H1 (cell line): ENCODE measurements at regions not wholly inside any gene's neighbourhood (a gene's known extent, or its start where the extent isn't known, plus 50 kb on each side); places are given as distances from the start of the nearest gene placed in this dataset.
A peak's percentile ranks its signal among the peaks of the same experiment; 100 is the strongest.

Experiments used
- CTCF ChIA-PET: fragments of 300-600 bp; sonication (Branson Sonifier 250); formaldehyde crosslinking; loops from one replicate; lab custom pipeline; 2021; ENCODE audit not compliant: partially characterized antibody; lab: Charles Lee
- POLR2A ChIA-PET: fragments of 300-600 bp; sonication (Branson Sonifier 250); formaldehyde crosslinking; loops from one replicate; lab custom pipeline; 2021; ENCODE audit warnings: inconsistent platforms; ENCODE audit not compliant: partially characterized antibody; lab: Charles Lee
- DNase-seq, 2 experiments: peaks; one replicate each; pipeline versions ENCODE4 v3.0.0 to v3.0.0-alpha.2; 2010 to 2022; ENCODE audit warnings: low spot score in 2 of 2, low read depth in 1 of 2, mixed read lengths in 1 of 2
- FAIRE-seq: peaks from 2 replicates; lab custom pipeline; 2011; peaks lifted over from hg19 to GRCh38; lab: Jason Lieb, UNC
- H2AFZ ChIP-seq: 2 replicates; pipeline ENCODE4 v1.8.1; 2012; ENCODE audit warnings: low read length, inconsistent platforms
- H2AK5ac ChIP-seq: 2 replicates; pipeline ENCODE4 v1.6.1; 2013; ENCODE audit warnings: low read depth, low read length
- H2BK120ac ChIP-seq: replicated peaks from 2 replicates; pipeline ENCODE3; 2013; ENCODE audit warnings: low read depth, low read length, inconsistent platforms
- H2BK12ac ChIP-seq: 2 replicates; pipeline ENCODE4 v1.6.1; 2013; ENCODE audit warnings: low read depth, low read length
- H2BK15ac ChIP-seq: 2 replicates; pipeline ENCODE4 v1.6.1; 2013; ENCODE audit warnings: low read length
- H2BK20ac ChIP-seq: 2 replicates; pipeline ENCODE4 v1.6.1; 2013; ENCODE audit warnings: low read length
- H2BK5ac ChIP-seq: 2 replicates; pipeline ENCODE4 v1.6.1; 2013; ENCODE audit warnings: low read depth, low read length
- H3K14ac ChIP-seq: 2 replicates; pipeline ENCODE4 v1.6.1; 2013; ENCODE audit warnings: inconsistent platforms; ENCODE audit not compliant: insufficient read length
- H3K18ac ChIP-seq: 2 replicates; pipeline ENCODE4 v1.6.1; 2013; ENCODE audit warnings: low read length; ENCODE audit errors: extremely low read depth
- H3K23ac ChIP-seq: 2 replicates; pipeline ENCODE4 v1.6.1; 2013; ENCODE audit warnings: inconsistent platforms; ENCODE audit not compliant: insufficient read length
- H3K23me2 ChIP-seq: 2 replicates; pipeline ENCODE4 v1.6.1; 2013; ENCODE audit warnings: low read depth, low read length
- H3K27ac ChIP-seq: 2 replicates; pipeline ENCODE4 v1.6.1; 2011; ENCODE audit warnings: low read depth, low read length, inconsistent platforms
- H3K27me3 ChIP-seq, 4 experiments: replicated peaks in 1 of 4; 1 replicate in 1 of 4; 2 replicates in 3 of 4; pipeline versions ENCODE4 v1.6.1 to v1.8.1; 2011 to 2013; ENCODE audit warnings: low read length in 3 of 4, mild to moderate bottlenecking in 3 of 4, inconsistent platforms in 2 of 4, mixed read lengths in 2 of 4, moderate library complexity in 1 of 4; ENCODE audit not compliant: control insufficient read depth in 3 of 4, insufficient read depth in 3 of 4; ENCODE audit errors: extremely low read depth in 1 of 4
- H3K36me3 ChIP-seq, 4 experiments: 2 replicates each; pipeline versions ENCODE4 v1.6.1 to v1.8.1; 2011 to 2013; ENCODE audit warnings: mild to moderate bottlenecking in 4 of 4, low read length in 3 of 4, moderate library complexity in 2 of 4, control low read depth in 1 of 4, inconsistent platforms in 1 of 4; ENCODE audit not compliant: insufficient read depth in 4 of 4, control insufficient read depth in 2 of 4
- H3K4ac ChIP-seq: replicated peaks from 2 replicates; pipeline ENCODE3; 2013; ENCODE audit warnings: low read length, low read depth, mixed read lengths, inconsistent platforms; ENCODE audit not compliant: insufficient read length
- H3K4me1 ChIP-seq, 4 experiments: replicated peaks in 1 of 4; 1 replicate in 1 of 4; 2 replicates in 3 of 4; pipeline versions ENCODE4 v1.6.1 to v1.8.1; 2011 to 2013; ENCODE audit warnings: low read length in 3 of 4, inconsistent platforms in 2 of 4, mixed read lengths in 1 of 4; ENCODE audit not compliant: insufficient read depth in 4 of 4, control insufficient read depth in 3 of 4
- H3K4me2 ChIP-seq, 2 experiments: 2 replicates each; pipeline versions ENCODE4 v1.6.1 to v1.8.1; 2011 to 2013; ENCODE audit warnings: low read depth in 2 of 2, low read length in 2 of 2, control low read depth in 1 of 2, inconsistent platforms in 1 of 2, mild to moderate bottlenecking in 1 of 2; ENCODE audit not compliant: insufficient read depth in 1 of 2
- H3K4me3 ChIP-seq, 4 experiments: fragments of 200-600, 300-600 bp in 1 of 4; sonication (generic), shearing (Covaris generic), sonication (Bioruptor Twin) in 1 of 4; 2 replicates each; pipeline versions ENCODE4 v1.5.1 to v1.8.1; 2011 to 2016; ENCODE audit warnings: low read length in 4 of 4, low read depth in 3 of 4, control low read depth in 2 of 4, inconsistent platforms in 2 of 4, mild to moderate bottlenecking in 2 of 4, mixed read lengths in 1 of 4, moderate library complexity in 1 of 4; ENCODE audit not compliant: insufficient read depth in 2 of 4; ENCODE audit errors: extremely low read depth in 1 of 4
- H3K56ac ChIP-seq: replicated peaks from 2 replicates; pipeline ENCODE3; 2013; ENCODE audit warnings: low read depth, mild to moderate bottlenecking, mixed read lengths, low read length, inconsistent platforms; ENCODE audit not compliant: insufficient read length
- H3K79me1 ChIP-seq: 2 replicates; pipeline ENCODE4 v1.6.1; 2013; ENCODE audit warnings: low read depth, low read length, control low read depth
- H3K79me2 ChIP-seq, 2 experiments: 2 replicates each; pipeline versions ENCODE4 v1.6.1 to v1.8.1; 2012 to 2013; ENCODE audit warnings: low read length in 2 of 2, mild to moderate bottlenecking in 2 of 2, inconsistent platforms in 1 of 2; ENCODE audit not compliant: insufficient read depth in 2 of 2, control insufficient read depth in 1 of 2
- H3K9ac ChIP-seq, 4 experiments: replicated peaks in 1 of 4; 1 replicate in 1 of 4; 2 replicates in 3 of 4; pipeline versions ENCODE4 v1.6.1 to v1.8.1; 2011 to 2013; ENCODE audit warnings: low read depth in 3 of 4, low read length in 3 of 4, control low read depth in 2 of 4, mild to moderate bottlenecking in 2 of 4, moderate library complexity in 2 of 4, inconsistent platforms in 1 of 4; ENCODE audit errors: extremely low read depth in 1 of 4
- H3K9me3 ChIP-seq, 2 experiments: 2 replicates each; pipeline versions ENCODE4 v1.6.1 to v1.8.1; 2012 to 2013; ENCODE audit warnings: mild to moderate bottlenecking in 2 of 2, moderate library complexity in 2 of 2, control low read depth in 1 of 2, inconsistent platforms in 1 of 2, low read depth in 1 of 2, low read length in 1 of 2, mixed read lengths in 1 of 2; ENCODE audit not compliant: insufficient read depth in 2 of 2
- H4K20me1 ChIP-seq, 2 experiments: replicated peaks in 1 of 2; 2 replicates each; pipeline versions ENCODE3 to v1.8.1; 2011 to 2013; ENCODE audit warnings: inconsistent platforms in 2 of 2, low read length in 2 of 2, mild to moderate bottlenecking in 1 of 2; ENCODE audit not compliant: insufficient read depth in 2 of 2, control insufficient read depth in 1 of 2
- H4K5ac ChIP-seq: 2 replicates; pipeline ENCODE4 v1.6.1; 2013; ENCODE audit warnings: low read length, low read depth, mixed read lengths, inconsistent platforms; ENCODE audit not compliant: insufficient read length
- H4K8ac ChIP-seq: 2 replicates; pipeline ENCODE4 v1.8.0; 2013; ENCODE audit warnings: mild to moderate bottlenecking, moderate library complexity, low read length, inconsistent platforms; ENCODE audit not compliant: insufficient read depth; ENCODE audit errors: extremely low read depth
- H4K91ac ChIP-seq: replicated peaks from 2 replicates; pipeline ENCODE3; 2013; ENCODE audit warnings: low read length, mixed read lengths, inconsistent platforms; ENCODE audit not compliant: insufficient read length
- CHD2 ChIP-seq: IDR thresholded peaks from 2 replicates; pipeline ENCODE4 v1.6.1; 2012; ENCODE audit warnings: low read length, improper control_type of control experiment
- HDAC6 ChIP-seq: IDR thresholded peaks from one replicate; pipeline ENCODE4 v1.7.1; 2012; ENCODE audit warnings: low read depth, mild to moderate bottlenecking, inconsistent platforms, low read length, moderate library complexity
- KDM1A ChIP-seq: fragments of 200-600, 300-600 bp; sonication (generic); IDR thresholded peaks from 2 replicates; pipeline ENCODE4 v1.7.1; 2016; ENCODE audit warnings: mild to moderate bottlenecking, low read length, borderline replicate concordance
- POLR2AphosphoS5 ChIP-seq: IDR thresholded peaks from 2 replicates; pipeline ENCODE4 v1.6.1; 2011; ENCODE audit warnings: low read depth, low read length
- RAD21 ChIP-seq, 2 experiments: IDR thresholded peaks in 1 of 2; conservative IDR thresholded peaks in 1 of 2; 2 replicates each; pipeline ENCODE4 v1.6.1; 2011; ENCODE audit warnings: low read depth in 2 of 2, low read length in 2 of 2, improper control_type of control experiment in 1 of 2, inconsistent platforms in 1 of 2, mild to moderate bottlenecking in 1 of 2, moderate library complexity in 1 of 2
- SAP30 ChIP-seq: fragments of 300-600 bp; sonication (generic); IDR thresholded peaks from 2 replicates; pipeline ENCODE4 v1.7.1; 2012; ENCODE audit warnings: low read length, moderate library complexity, mild to moderate bottlenecking, inconsistent platforms; ENCODE audit not compliant: insufficient read depth, insufficient replicate concordance
- SIN3A ChIP-seq, 2 experiments: IDR thresholded peaks in 1 of 2; conservative IDR thresholded peaks in 1 of 2; 2 replicates each; pipeline ENCODE4 v1.6.1; 2011 to 2012; ENCODE audit warnings: low read length in 2 of 2, improper control_type of control experiment in 1 of 2, low read depth in 1 of 2, mild to moderate bottlenecking in 1 of 2
- YY1 ChIP-seq: IDR thresholded peaks from 2 replicates; pipeline ENCODE4 v1.6.1; 2011; ENCODE audit warnings: low read depth, mild to moderate bottlenecking, low read length
- ZNF274 ChIP-seq: IDR thresholded peaks from 2 replicates; pipeline ENCODE4 v1.7.0; 2012; ENCODE audit warnings: low read length, borderline replicate concordance; ENCODE audit errors: extremely low read depth
- WGBS, 2 experiments: shearing (Covaris generic) in 1 of 2; methylation state at CpG; one replicate each; pipeline versions ENCODE4 v1.1.6 to v1.1.7; 2013 to 2015; ENCODE audit warnings: low lambda C conversion rate in 2 of 2, mixed read lengths in 2 of 2, inconsistent platforms in 1 of 2, low coverage in 1 of 2, missing lambda C conversion rate in 1 of 2; ENCODE audit not compliant: insufficient replicate concordance in 2 of 2, insufficient coverage in 1 of 2, insufficient read length in 1 of 2; ENCODE audit errors: extremely low coverage in 1 of 2, missing lambda C conversion rate in 1 of 2; 5-methylcytosine and 5-hydroxymethylcytosine counted together

- Histone ChIP-seq H3K36me3 (no peaks in the 10 kb centered on the region), H4K8ac (no peak overlapping the region), H3K27me3 (no peaks in the 10 kb centered on the region), H3K18ac (no peak overlapping the region), H3K9me3 (no peaks in the 10 kb centered on the region), H2BK20ac (no peak overlapping the region), H3K9ac (no peak overlapping the region), H2BK120ac (no peak overlapping the region), H2BK12ac (no peak overlapping the region), H3K4me2 (no peak overlapping the region), H3K56ac (no peak overlapping the region), H3K23ac (no peak overlapping the region)
- 79% methylated on average over 2 of the region's 2 CpGs; no CpG with 5 or more reads in 1 of the 2 experiments for whole genome bisulfite sequencing, 2 experiments
- POLR2A ChIA-PET = no interaction called here
- FAIRE-seq = no peak
- no peak for DNase-seq
- no peak for TF ChIP-seq HDAC6
- no peak for TF ChIP-seq CHD2
- no peak for TF ChIP-seq YY1
- TF ChIP-seq SIN3A (conservative IDR thresholded peaks at IDR 0.05 in 1 of 2, IDR thresholded peaks at IDR 0.05 in 1 of 2; ENCODE audit: low read depth in 1 of 2, low read length in 2 of 2) = no peak
- no peak for TF ChIP-seq SAP30
- no peak for TF ChIP-seq POLR2AphosphoS5
- TF ChIP-seq ZNF274 = no peak
- TF ChIP-seq RAD21 (IDR thresholded peaks at IDR 0.05 in 1 of 2, conservative IDR thresholded peaks at IDR 0.05 in 1 of 2; ENCODE audit: low read depth in 2 of 2, low read length in 2 of 2) = no peak
- no peak for TF ChIP-seq KDM1A
- TF ChIP-seq, all 59 proteins: peak for 0
- Histone ChIP-seq H2BK5ac (no peak overlapping the region), H2BK15ac (no peak overlapping the region), H2AFZ (0 out of 2 replicates have a peak overlapping the region, but pooled peaks have one; percentile 41), H3K4me3 (no peak overlapping the region), H2AK5ac (no peak overlapping the region), H3K14ac (no peak overlapping the region), H4K5ac (no peak overlapping the region), H3K79me1 (no peaks in the 10 kb centered on the region), H3K4me1 (peaks cover 0 to 5% (median 2%) of the 10 kb centered on the region in 4 experiments; a peak in 3 of 7 replicates), H3K4ac (no peak overlapping the region), H4K91ac (no peak overlapping the region), H3K79me2 (no peaks in the 10 kb centered on the region), H3K23me2 (no peaks in the 10 kb centered on the region), H4K20me1 (no peaks in the 10 kb centered on the region), H3K27ac (no peak overlapping the region)
- CTCF ChIA-PET = interaction anchor here (1.0 to 1.3 kb wide), 3 partner anchors 14 to 250 kb away, joined by 3 to 4 read pairs (median 3); no protein-coding TSS in a partner anchor
Observed at GRCh38 chr10:84863675-84864074, 535.3 kb downstream of the CCSER2 start.
